HG02763 (cell line): ENCODE measurements at regions not wholly inside any gene's neighbourhood (a gene's known extent, or its start where the extent isn't known, plus 50 kb on each side); places are given as distances from the start of the nearest gene placed in this dataset.

Source experiments
- ATAC-seq: cut with Tn5 transposase; IDR thresholded peaks from one replicate; pipeline ENCODE4 v1.9.1; 2021; ENCODE audit warnings: mild to moderate bottlenecking, moderate library complexity; ENCODE audit not compliant: unreplicated experiment

DNA sequence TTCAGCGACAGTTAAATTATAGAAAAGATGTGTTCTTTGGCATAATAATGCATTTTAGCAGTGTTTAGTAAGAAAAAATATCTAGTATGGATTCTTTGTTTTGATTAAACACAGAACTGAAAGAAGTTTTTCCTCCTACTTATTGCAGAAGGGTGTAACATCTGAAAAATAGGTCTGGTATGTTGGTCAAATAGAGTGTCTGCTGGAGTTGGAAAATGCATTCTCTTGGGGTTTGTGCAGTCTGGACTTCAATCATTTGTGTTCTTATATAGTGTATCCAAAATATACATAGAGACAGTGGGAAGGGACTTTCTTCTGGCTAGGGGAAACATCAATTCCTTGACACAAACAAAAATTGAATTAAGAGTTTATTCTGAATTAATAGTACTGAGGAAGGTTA is 132.4 kb upstream of the MAN1A1 start:
- no peak for ATAC-seq

DNA sequence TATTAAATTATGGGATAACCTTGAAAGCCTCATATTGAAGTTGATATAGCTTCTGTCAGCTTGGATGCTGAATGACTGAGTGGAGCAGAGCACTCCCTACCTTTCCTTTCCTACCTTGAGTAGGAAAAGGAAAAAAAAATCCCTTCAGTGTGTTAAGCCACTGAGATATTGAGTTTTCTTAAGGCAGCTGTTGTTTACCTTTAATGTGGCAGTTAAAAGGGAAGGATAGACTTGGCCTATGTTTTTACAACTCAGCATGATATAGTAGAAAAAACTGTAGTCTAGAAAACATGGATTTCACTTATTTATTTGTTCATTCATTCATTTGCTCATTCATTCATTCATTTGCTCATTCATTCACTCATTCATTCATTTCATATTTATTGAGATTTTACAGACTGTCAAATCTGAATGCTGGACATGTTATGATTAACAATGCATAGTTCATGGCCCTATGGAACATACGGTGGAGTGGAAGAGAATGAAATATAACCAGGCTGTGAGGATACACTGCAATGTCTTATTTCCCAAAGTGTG is 131.5 kb upstream of the MAN1A1 start:
- ATAC-seq = no peak

DNA sequence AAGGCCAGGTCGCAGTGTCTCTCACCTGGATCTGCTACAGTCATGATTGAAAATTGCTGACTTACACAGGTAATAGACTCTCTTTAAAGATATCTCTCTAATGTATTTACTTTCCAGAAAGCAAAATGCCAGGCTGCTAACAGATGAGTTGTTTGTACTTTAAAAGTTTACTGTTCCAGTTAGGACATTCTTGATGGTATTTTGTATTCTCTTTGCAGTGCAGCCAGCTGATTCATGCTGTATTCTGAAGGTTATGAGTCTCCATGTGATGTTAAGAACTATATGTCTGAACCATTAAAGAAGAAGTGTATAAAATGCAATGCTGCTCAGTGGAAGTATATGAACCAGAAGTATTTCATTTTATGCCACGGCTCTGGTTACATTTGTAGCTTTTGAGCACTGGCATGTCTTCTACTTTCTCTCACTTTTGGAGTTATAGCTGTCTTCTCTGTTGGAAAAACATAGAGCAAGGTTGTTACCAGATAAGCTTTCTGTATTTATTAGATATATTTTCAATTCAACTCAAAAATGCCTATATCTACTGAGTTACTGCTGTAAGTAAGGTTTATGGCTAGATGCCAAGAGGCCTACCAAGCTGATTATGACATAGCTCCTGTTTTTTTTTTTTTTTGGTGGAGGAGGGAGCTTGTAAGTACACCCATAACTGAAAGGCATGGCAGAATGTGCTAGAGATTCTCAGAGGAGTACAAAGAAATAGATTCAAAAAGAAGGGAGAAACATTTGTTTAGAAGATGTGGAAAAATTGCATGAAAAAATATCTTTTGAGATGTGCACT is 130.5 kb upstream of the MAN1A1 start:
- no peak for ATAC-seq

DNA sequence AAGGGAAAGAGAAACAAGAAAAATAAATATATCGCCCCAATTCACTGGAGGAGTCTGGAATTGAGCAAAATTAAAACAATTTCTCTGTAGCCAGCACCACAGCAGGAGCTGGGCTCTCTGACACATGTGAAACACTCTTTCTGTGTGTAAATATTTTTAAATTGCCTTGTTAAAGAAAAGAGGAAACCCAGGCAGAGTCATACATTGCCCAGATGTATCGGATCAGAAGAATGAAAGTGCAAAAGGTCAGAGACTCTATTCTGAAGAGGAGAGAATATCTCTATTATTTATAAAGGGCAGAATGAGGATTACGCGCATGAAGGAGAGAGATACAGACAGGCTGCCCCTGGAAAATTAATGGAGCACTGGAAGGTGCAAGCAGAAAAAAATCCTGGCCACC is 127.0 kb upstream of the MAN1A1 start:
- ATAC-seq = peak; percentile 76

DNA sequence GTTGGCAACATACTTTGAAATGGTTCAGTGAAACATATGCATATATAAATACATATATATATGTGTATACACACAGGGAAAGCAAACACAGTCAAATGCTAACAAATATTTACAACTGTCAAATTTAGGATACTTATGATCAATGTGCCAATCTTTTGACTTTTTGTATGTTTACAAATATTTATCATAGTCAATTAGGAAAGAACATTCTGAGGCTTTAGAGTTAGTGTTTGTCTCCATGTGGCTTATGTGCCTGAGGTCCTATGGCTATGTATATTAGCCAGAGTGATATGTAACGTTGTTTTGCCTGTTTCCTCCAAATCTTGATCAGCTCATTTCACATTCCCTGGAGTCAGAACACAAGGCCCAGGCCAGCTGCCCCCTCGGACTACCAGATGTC is 126.5 kb upstream of the MAN1A1 start:
- ATAC-seq = no peak

DNA sequence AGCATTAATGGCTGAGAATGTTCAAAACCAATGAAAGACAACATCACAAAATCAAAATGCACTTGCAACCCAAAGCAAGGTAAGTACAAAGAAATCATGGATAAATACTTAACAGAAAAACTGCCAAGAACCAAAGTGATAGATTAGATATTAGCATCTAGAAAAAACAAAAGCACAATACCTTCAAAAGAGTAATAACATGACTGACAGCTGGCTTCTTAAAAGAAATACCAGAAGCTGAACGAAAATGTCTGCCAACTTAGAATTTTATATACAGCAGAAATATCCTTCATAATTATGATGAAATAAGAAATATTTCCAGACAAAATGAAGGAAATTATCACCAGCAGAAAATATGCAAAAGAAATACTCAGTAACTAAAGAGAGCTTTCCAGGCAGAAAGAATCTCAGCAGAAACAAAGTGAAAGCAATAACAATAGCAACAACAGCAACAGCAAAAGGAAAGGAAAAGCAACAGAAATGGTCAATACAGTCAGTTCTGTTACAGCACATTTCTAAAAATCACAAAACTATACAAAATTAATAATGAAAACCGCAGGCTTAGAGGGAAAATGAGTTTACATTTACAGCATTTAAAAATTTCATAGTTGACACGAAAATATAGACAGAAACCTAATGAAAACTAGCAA is 121.5 kb upstream of the MAN1A1 start:
- no peak for ATAC-seq

DNA sequence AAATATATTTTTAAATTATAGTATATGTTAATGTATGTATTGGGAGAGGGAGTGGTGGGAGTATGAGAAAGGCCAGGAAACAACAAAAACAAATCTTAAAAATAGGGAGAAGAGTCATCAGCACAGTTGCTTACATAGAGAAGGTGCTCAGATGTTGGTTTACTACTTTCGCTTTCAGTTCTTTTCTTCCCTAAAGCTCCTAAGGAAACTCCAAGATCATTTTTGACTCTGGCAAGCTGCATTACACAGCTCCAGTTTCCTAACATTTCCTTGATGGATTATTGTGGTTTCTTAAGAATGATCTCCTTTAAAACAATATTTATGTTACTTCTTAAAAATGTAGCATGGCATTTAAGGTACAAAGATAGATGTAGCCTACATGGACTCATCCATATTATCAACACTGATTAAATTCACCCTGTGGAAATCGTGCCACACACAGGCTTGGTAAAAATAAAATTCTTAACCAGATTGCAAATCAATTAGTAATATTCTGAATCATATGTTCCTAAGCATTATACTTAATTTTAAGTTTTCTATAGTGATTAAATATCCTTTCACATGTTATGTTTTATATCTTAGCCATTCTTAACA is 118.0 kb upstream of the MAN1A1 start:
- ATAC-seq = no peak

DNA sequence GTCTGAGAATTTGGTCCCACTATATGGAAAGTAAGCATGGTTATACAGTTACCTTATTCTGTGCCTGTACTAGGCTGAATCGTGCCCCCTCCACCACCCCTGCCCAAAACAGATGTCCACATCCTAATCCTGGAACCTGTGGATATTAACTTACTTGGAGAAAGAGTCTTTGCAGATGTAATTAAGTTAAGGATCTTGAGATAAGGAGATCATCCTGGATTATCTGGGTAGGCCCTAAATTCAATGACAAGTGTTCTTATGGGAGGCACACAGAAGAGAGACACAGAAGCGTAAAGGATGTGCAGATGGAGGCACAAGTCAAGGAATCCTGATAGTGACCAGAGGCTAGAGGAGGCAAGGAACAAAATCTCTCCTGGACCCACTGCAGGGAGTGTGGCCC is 116.7 kb upstream of the MAN1A1 start:
- ATAC-seq = no peak

DNA sequence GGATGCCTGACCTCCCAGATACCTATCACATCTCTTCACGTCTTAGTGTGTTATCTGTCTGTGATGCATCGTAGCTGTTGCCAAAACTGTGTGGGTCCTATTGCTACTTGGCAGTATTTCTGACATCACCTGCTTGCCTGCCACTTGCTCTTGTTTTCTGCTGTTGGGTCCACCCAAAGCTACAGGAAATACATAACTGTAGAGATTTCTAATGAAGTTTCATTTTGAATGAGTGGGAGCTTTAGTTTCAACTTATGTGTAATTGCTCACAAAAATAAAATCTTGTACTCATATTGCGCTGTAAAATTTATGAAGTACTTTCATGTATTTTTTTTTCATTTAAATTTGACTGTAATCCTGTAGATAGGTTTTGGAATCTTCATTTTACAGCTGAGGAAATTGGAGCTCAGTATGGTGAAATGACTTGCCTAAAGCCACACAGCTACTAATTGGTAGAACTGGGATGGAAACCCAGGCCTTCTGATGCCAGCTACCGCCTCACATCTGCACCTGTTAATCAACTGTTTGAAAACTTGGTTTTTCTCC is 113.6 kb upstream of the MAN1A1 start:
- peak; percentile 71 for ATAC-seq

DNA sequence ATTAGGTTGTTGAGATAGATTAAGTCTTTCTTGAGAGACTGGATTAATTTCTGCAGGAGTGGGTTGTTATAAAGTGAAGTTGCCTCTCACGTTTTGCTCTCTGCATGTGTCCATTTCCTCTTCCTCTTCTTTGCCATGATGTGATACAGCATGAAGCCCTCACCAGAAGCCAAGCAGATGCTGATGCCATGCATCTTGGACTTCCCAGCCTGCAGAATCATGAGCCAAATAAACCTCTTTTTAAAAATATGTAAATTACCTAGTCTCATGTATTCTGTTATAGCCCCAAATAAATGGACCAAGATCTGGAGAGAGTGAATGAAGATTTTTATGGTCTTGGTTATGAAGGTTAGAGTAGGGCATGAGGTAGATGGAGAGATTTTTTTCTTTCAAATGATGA is 111.6 kb upstream of the MAN1A1 start:
- ATAC-seq = no peak

DNA sequence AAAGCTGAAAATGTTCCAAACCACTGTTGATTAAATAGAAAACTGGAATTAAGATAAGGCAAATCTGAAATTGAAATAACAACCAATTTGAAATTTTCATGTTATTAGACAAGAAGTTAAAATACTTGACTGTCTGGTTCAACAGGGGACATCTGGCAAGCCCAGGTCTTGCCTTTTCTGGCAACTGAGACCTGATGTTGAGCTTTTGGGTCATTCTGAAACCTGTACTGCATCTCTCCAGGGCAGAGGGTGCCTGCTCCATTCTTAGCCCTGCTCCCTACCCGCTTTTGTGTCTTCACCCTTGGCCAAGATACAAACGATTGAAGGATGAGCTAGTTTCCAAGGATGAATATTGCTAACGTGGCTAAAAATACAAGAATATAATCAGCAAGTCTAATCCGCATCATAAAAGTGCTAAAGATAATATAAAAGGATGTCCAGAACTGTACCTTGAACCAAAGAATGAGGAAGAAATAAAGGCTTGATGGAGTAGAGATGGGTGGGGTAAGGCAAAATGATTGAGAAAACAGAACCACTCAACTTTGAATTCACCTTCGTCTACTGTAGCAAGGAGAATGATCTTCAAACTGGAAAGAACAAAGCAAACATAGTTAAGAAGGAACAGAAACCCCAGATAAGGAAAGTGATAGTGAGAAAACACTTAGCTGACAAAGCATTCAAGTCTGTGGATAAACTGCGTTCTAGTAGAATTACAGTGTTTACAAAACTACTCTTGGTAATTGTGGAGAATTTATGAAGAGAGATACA is 109.8 kb upstream of the MAN1A1 start:
- peak; percentile 71 for ATAC-seq

DNA sequence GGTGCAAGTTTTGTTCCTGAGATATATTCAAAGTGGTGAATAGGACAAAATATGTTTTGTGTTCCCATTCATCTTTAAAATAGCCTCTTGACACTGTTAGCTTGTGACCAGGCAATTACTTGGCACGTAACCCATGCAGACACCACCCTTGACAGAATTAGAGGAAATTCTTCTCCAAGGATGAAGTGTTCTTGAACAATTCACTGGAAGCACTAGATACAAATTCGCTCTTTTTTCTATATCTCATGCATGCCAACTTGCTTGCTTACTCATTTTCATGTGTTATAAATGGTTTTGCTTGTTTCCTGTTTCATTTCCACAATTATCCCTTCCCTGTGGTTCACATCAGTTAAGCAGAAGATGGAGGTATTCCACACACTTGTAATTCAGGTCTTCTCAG is 105.2 kb upstream of the MAN1A1 start:
- no peak for ATAC-seq

DNA sequence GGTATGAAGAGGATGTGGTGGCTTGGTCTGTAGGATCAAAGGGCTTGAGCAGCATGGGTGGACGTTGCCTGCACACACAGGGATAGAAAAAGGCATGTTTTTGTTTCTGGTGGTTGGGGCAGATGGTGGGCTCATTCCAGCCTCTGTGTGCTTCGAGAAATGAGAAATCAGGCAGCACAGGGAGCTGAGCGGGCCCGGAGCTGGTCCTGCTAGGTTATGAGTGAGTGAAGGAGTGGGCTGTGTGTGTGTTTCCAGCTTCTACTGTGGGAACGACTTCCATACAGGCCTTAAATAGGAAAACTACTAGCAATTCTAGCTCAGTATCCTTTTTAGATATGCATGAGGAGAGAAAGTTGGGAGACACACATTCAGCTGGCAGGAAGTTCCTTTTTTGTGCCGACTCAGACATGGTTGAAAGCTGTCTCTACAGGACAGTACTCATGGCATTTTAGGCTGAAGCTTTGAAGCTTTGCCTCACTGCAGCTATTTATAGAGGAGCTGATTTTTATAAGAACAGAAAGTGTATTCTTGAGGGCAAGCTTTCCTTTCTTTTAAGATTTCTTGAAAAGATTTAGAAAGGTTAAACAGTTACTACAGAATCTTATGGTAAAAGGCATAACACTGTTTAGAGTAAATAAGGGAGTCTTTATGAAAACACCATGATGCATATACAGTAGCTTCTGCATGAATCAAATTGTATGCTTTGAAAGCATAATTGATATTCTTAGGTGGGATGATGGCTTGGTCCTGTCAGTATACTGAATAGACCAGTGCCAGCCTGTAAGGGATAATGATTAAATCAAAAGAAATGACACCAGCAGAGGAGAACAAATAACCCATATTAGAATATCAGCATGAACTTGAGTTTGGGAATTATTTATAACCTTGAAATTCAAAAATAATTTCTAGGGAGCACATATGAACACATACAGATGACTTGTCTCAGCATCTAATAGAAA is 104.0 kb upstream of the MAN1A1 start:
- no peak for ATAC-seq

DNA sequence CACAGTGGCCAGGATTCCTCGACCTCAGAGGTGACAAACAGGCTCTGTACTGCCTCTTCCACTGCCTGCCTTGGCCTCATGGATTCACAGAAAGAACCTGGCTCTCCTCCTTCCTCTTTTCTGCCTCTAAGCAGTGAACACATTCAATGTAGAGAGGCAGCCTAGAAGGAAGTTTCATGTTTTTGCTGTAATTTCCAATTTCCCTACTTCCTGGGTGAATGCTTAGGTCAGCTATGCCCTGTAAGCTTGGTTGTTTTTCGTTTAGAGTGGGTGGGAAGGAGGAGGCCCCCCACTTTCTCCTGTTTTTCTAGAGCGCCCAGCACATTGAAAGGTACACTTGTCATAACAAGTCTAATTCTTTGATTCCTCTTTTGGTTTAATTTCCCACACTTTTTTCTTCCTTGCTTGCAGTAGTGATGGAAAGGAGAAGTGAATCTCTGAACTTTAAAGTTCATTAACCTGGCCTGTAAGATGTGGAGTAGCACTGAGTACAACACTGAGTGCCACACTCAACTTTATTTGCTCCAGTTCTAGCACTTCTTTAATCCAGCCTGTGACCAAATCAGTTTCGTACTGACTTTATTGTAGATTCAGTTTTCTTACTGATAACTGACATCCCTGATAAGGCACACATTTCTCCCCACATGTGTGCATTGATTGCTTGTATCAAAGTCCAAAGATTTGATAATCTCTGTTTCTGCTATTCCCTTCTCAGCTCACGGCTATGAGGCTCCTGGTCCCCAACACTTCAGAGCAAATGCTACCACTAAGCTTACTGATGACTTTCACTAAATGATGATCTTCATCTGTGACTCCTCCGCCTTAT is 100.0 kb upstream of the MAN1A1 start:
- ATAC-seq = no peak

DNA sequence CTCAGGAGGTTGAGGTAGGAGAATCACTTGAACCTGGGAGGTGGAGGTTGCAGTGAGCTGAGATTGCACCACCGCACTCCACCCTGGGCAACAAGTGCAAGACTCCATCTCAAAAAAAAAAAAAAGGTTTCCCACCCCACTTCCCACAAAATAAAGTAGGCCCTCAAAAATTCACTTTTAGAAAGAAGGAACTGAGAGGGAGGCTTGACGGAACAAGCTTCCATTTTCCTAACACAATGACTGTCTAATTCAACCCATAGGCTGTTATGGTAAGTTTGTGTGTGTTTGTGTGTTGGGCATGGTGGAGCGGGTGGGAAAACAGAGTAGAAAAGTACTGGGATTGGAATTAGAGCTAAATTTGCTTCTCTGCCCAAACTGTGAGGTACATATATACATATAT is 98.4 kb upstream of the MAN1A1 start:
- ATAC-seq = no peak

DNA sequence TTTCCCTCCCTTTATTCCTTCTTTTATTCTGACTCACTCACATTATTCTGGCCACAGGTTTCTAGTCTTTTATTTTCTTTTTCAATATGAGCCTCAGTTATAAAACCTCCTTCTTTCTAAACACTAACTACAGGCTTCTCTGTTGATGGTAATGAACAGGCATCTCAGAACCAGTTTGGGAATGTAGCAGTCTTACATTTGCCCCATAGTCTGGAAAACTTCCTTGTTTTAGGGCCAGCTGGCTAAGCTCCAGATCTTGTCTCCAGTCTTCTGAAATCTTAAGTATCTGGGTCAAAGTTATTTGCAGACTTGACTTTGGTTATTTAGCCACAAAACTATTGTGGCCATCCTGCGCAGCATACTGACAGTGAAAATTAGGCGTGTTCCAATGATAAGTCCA is 97.0 kb upstream of the MAN1A1 start:
- ATAC-seq = no peak

DNA sequence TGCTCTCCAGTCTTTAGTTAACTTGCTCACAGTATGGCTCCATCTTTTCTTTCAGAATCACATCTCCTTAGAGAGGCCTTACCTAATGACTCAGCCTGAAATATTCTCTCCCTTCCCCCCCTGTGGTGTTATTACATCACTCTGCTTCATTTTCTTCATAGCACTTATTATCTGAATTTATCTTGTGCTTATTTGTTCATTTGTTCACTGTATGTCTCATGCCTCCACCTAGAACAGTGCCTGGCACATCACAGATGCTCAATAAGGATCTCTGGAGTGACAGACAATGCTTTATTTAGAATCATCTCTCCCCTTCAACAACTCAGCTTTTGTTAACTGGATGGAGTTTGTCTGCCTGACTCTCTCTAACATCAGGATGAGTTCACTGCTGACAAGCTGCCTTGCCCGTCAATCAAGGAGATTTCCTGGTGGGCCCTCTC is 96.6 kb upstream of the MAN1A1 start:
- ATAC-seq = no peak

DNA sequence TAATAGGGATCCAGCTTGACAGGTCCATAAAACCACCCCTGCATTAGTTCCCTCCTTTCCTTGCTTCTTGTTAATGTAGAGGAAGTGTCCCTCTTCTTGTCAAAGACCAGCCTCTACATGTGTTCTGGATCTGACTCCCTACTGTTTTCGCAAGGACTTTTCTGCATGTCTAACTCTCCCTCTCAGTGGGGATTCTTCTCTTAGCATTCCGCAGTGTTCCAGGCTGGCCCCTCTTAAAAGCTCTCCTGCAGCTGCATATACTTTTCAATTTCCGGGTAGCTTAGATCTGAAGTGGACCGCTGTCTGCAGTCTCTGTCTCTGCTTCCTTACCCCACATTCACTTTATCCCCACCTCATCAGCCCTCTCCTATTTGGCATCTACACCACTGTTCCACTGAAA is 96.1 kb upstream of the MAN1A1 start:
- ATAC-seq = no peak
